Prostate gland (tissue), 2 donors: ENCODE measurements at regions not wholly inside any gene's neighbourhood (a gene's known extent, or its start where the extent isn't known, plus 50 kb on each side); places are given as distances from the start of the nearest gene placed in this dataset.

Experiments
- DNase-seq: peaks from one replicate; pipeline ENCODE4 v3.0.0-alpha.2; 2019; ENCODE audit warnings: low spot score
- H3K27ac ChIP-seq, 2 donors: fragments of 200-600 bp; sonication (generic); 2 replicates each; pipeline ENCODE4 v1.5.1; 2017 to 2019
- H3K27me3 ChIP-seq: fragments of 200-600 bp; sonication (generic); replicated peaks from 2 replicates; pipeline ENCODE4 v1.5.1; 2019; ENCODE audit not compliant: insufficient read depth
- H3K36me3 ChIP-seq, 2 donors: fragments of 200-600 bp; sonication (generic); 1 replicate in 1 of 2; 2 replicates in 1 of 2; pipeline versions ENCODE4 v1.5.1 to v1.8.1; 2017 to 2019
- H3K4me1 ChIP-seq: fragments of 200-600 bp; sonication (generic); replicated peaks from 2 replicates; pipeline ENCODE4 v1.5.1; 2019
- H3K4me3 ChIP-seq, 2 donors: fragments of 200-600 bp; sonication (generic); 2 replicates each; pipeline ENCODE4 v1.5.1; 2017 to 2019
- H3K9me3 ChIP-seq: fragments of 200-600 bp; sonication (generic); 2 replicates; pipeline ENCODE4 v1.5.1; 2017
- POLR2A ChIP-seq: fragments of 450-650 bp; IDR thresholded peaks from one replicate; pipeline ENCODE4 v1.6.1; 2016; ENCODE audit warnings: antibody characterized with exemption, mild to moderate bottlenecking
- POLR2AphosphoS5 ChIP-seq: sonication (generic); formaldehyde crosslinking; IDR thresholded peaks from one replicate; pipeline ENCODE4 v1.6.1; 2017; ENCODE audit warnings: antibody characterized with exemption
- WGBS: methylation state at CpG from one replicate; pipeline ENCODE4 v1.1.5; 2018; 5-methylcytosine and 5-hydroxymethylcytosine counted together
- intact Hi-C: fragments of 100-400 bp; cut with DNase I; formaldehyde crosslinking; loops from one replicate; pipeline ENCODE4 v1.14.2; 2022
- TF ChIP-seq, protein P1 (sequence below), 4 experiments: fragments of 200-600 bp in 2 of 4; fragments of 450-650 bp in 2 of 4; sonication (generic) in 2 of 4; IDR thresholded peaks; 1 replicate in 3 of 4; 2 replicates in 1 of 4; pipeline ENCODE4 v1.5.1; 2016 to 2019; ENCODE audit warnings: antibody characterized with exemption in 4 of 4, mild to moderate bottlenecking in 2 of 4, moderate library complexity in 2 of 4

DNA sequence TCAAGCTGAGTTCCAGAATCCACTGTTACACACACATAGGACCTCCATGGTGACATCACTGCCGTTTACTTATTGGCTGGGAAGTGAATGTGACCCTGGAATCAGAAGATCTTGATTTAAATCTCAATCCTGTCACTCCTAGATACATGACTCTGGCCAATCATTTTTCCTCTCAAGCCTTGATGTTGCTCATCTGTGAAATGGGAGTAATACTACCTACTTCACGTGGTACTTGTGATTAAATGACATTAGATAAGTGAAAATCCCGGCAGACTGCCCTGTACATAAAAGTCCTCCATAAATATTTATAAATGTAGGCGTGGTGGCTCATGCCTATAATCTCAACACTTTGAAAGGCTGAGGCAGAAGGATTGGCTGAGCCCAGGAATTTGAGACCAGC, 88.0 kb upstream of the SVIL start:
- H3K27me3 ChIP-seq, result no peaks in the 10 kb centered on the region
- H3K4me3 ChIP-seq, result no peak overlapping the region
- DNase-seq, result no peak
- no peaks in the 10 kb centered on the region for H3K9me3 ChIP-seq
- no peaks in the 10 kb centered on the region for H3K36me3 ChIP-seq
- TF ChIP-seq POLR2A (no peak), POLR2AphosphoS5 (no peak)
- TF ChIP-seq, protein P1, sequence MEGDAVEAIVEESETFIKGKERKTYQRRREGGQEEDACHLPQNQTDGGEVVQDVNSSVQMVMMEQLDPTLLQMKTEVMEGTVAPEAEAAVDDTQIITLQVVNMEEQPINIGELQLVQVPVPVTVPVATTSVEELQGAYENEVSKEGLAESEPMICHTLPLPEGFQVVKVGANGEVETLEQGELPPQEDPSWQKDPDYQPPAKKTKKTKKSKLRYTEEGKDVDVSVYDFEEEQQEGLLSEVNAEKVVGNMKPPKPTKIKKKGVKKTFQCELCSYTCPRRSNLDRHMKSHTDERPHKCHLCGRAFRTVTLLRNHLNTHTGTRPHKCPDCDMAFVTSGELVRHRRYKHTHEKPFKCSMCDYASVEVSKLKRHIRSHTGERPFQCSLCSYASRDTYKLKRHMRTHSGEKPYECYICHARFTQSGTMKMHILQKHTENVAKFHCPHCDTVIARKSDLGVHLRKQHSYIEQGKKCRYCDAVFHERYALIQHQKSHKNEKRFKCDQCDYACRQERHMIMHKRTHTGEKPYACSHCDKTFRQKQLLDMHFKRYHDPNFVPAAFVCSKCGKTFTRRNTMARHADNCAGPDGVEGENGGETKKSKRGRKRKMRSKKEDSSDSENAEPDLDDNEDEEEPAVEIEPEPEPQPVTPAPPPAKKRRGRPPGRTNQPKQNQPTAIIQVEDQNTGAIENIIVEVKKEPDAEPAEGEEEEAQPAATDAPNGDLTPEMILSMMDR (IDR thresholded peaks at IDR 0.05), result no peak
- intact Hi-C loops, result no loop called here
- H3K4me1 ChIP-seq, result no peaks in the 10 kb centered on the region
- H3K27ac ChIP-seq, result no peak overlapping the region
- 63% methylated on average over 4 of the region's 4 CpGs for WGBS

GRCh38 chr10:29720149-29720548, 85.4 kb upstream of the SVIL start:
- no peaks in the 10 kb centered on the region for H3K36me3 ChIP-seq
- no peaks in the 10 kb centered on the region for H3K4me1 ChIP-seq
- intact Hi-C loops, result no loop called here
- no peak overlapping the region for H3K4me3 ChIP-seq
- no peak for DNase-seq
- no peaks in the 10 kb centered on the region for H3K9me3 ChIP-seq
- no peak overlapping the region for H3K27ac ChIP-seq
- H3K27me3 ChIP-seq, result no peaks in the 10 kb centered on the region
- TF ChIP-seq POLR2A (no peak), POLR2AphosphoS5 (no peak)
- TF ChIP-seq, protein P1 (IDR thresholded peaks at IDR 0.05), result no peak

GRCh38 chr10:29719281-29719675, 84.5 kb upstream of the SVIL start:
- WGBS, result 76% methylated on average over 4 of the region's 4 CpGs
- intact Hi-C loops, result no loop called here
- Histone ChIP-seq H3K4me1 (no peaks in the 10 kb centered on the region), H3K27ac (no peak overlapping the region), H3K36me3 (no peaks in the 10 kb centered on the region), H3K27me3 (no peaks in the 10 kb centered on the region), H3K4me3 (no peak overlapping the region), H3K9me3 (no peaks in the 10 kb centered on the region)
- no peak for DNase-seq
- TF ChIP-seq, protein P1 (IDR thresholded peaks at IDR 0.05), result no peak

DNA sequence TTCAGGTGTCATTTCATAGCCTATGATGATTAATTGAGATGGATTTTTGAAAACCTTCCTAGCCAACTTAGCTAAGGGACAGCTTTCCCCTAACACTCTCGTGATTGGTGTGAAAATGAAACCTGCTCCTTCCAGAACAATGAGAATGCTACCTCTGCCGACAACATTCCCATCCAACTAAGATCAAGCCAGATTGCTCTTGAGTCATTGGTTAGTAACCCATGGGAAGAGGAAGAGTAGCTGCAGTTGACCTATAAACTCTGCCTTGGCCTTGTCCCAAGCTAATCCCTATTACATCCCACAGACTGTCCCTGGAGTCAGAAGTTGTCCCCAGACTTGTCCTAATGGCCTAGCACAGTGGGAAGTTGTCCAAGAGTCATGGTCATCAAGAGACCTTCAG, 80.5 kb upstream of the SVIL start:
- intact Hi-C loops, result no loop called here
- Histone ChIP-seq H3K9me3 (no peaks in the 10 kb centered on the region), H3K27me3 (no peaks in the 10 kb centered on the region), H3K27ac (no peak overlapping the region), H3K4me3 (no peak overlapping the region), H3K4me1 (no peaks in the 10 kb centered on the region), H3K36me3 (no peaks in the 10 kb centered on the region)
- TF ChIP-seq, protein P1 (IDR thresholded peaks at IDR 0.05), result no peak
- TF ChIP-seq POLR2AphosphoS5 (no peak), POLR2A (no peak)
- DNase-seq, result no peak
- WGBS, result 97% methylated on average over 2 of the region's 2 CpGs

DNA sequence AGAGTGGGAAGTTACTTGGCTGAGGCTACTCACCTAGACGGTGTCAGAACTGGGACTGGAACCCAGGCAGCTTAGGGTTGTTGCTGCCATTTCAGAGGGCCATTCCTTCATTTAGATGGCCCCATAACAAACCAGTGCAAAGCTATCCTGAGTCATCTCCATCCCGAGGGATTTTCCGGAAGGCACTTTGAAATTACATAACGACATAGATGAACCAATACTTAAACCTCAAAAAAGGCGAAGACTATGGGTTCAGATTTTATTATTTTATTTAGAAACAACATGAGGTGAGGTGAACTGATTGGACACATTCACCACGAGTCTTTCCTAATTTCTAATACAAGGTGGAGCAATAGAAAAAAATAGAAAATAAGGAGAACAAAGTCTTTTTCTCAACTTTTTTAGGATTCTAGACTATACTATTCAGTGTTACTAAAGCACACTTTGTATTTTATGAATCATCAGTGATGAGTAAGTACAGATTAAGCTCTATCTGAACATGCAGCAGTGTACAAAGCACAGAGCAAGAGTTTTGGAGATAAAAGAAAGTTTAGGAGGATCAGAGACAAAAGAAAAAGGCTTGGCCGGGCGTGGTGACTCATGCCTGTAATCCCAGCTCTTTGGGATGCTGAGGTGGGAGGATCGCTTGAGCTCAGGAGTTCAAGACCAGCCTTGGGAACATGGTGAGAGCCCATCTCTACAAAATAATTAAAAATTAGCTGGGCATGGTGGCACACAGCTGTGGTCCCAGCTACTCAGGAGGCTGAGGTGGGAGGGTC, 79.5 kb upstream of the SVIL start:
- H3K9me3 ChIP-seq, result no peaks in the 10 kb centered on the region
- H3K4me1 ChIP-seq, result no peaks in the 10 kb centered on the region
- TF ChIP-seq, protein P1 (IDR thresholded peaks at IDR 0.05), result no peak
- no peak for TF ChIP-seq POLR2A
- no peak for TF ChIP-seq POLR2AphosphoS5
- H3K27me3 ChIP-seq, result no peaks in the 10 kb centered on the region
- no peak overlapping the region for H3K4me3 ChIP-seq
- DNase-seq, result no peak
- H3K36me3 ChIP-seq, result no peaks in the 10 kb centered on the region
- 84% methylated on average over 9 of the region's 9 CpGs for WGBS
- H3K27ac ChIP-seq, result no peak overlapping the region
- intact Hi-C loops, result no loop called here
